GM12878 (cell line): ENCODE measurements at regions not wholly inside any gene's neighbourhood (a gene's known extent, or its start where the extent isn't known, plus 50 kb on each side); places are given as distances from the start of the nearest gene placed in this dataset.

Experiments
- ATAC-seq: fragments of 200-7000 bp; cut with Tn5 transposase; 3 replicates; pipeline ENCODE4 v1.9.1; 2020; ENCODE audit warnings: mild to moderate bottlenecking, moderate library complexity
- BruUV-seq: library from RNA; stranded (reverse); fragments of 400-500 nt; replicated peaks from 2 replicates; lab custom pipeline; 2021; lab: Mats Ljungman, UMichigan
- CTCF ChIA-PET: fragments of 300-600 bp; sonication (Branson Sonifier 250); formaldehyde crosslinking; extraction: SDS; loops from one replicate; lab custom pipeline; 2021; ENCODE audit warnings: inconsistent platforms; lab: Yijun Ruan, JAX
- POLR2A ChIA-PET: fragments of 350-600 bp; formaldehyde crosslinking; extraction: SDS; loops from one replicate; lab custom pipeline; 2021; ENCODE audit warnings: inconsistent platforms; lab: Charles Lee
- RAD21 ChIA-PET: fragments of 300-600 bp; sonication (Branson Sonifier 250); formaldehyde crosslinking; loops from one replicate; lab custom pipeline; 2023; ENCODE audit warnings: antibody characterized with exemption; ENCODE audit not compliant: unreplicated experiment; lab: Charles Lee
- SMC1A ChIA-PET: fragments of 300-600 bp; sonication (Branson Sonifier 250); formaldehyde crosslinking; loops from one replicate; lab custom pipeline; 2023; ENCODE audit not compliant: unreplicated experiment, uncharacterized antibody; lab: Charles Lee
- DNase-seq: peaks from one replicate; pipeline ENCODE4 v3.0.0-alpha.2; 2011; ENCODE audit warnings: low read depth, low spot score
- FAIRE-seq: peaks from 3 replicates; lab custom pipeline; 2011; peaks lifted over from hg19 to GRCh38; lab: Jason Lieb, UNC
- H2AFZ ChIP-seq: 2 replicates; pipeline ENCODE4 v1.6.0; 2011; ENCODE audit warnings: low read depth, low read length, control low read depth; ENCODE audit not compliant: control insufficient read depth
- H3K27ac ChIP-seq: 2 replicates; pipeline ENCODE4 v1.5.1; 2011; ENCODE audit warnings: control low read depth; ENCODE audit not compliant: control insufficient read depth, insufficient read depth
- H3K27me3 ChIP-seq, 2 experiments: replicated peaks in 1 of 2; 2 replicates each; pipeline versions ENCODE4 v1.6.0 to v1.6.1; 2011; ENCODE audit warnings: low read length in 1 of 2; ENCODE audit not compliant: control insufficient read depth in 2 of 2, insufficient read depth in 2 of 2
- H3K36me3 ChIP-seq, 2 experiments: 2 replicates each; pipeline ENCODE4 v1.5.1; 2011; ENCODE audit warnings: low read length in 1 of 2; ENCODE audit not compliant: control insufficient read depth in 2 of 2, insufficient read depth in 2 of 2
- H3K4me1 ChIP-seq: 2 replicates; pipeline ENCODE4 v1.6.1; 2011; ENCODE audit warnings: mild to moderate bottlenecking, low read length, moderate library complexity, mixed read lengths; ENCODE audit not compliant: control insufficient read depth, insufficient read depth
- H3K4me2 ChIP-seq: 2 replicates; pipeline ENCODE4 v1.6.0; 2011; ENCODE audit warnings: control low read depth; ENCODE audit not compliant: control insufficient read depth, insufficient read depth
- H3K4me3 ChIP-seq: fragments of 200-600 bp; sonication (generic); 2 replicates; pipeline ENCODE4 v1.5.1; 2016
- H3K79me2 ChIP-seq: 2 replicates; pipeline ENCODE4 v1.6.0; 2011; ENCODE audit warnings: low read length; ENCODE audit not compliant: control insufficient read depth, insufficient read depth
- H3K9ac ChIP-seq: 2 replicates; pipeline ENCODE4 v1.8.0; 2011; ENCODE audit warnings: low read length, control low read depth, mixed read lengths; ENCODE audit not compliant: control insufficient read depth, insufficient read depth
- H3K9me3 ChIP-seq: replicated peaks from 3 replicates; pipeline ENCODE4 v1.5.1; 2011; ENCODE audit warnings: mild to moderate bottlenecking, low read length; ENCODE audit not compliant: control insufficient read depth, insufficient read depth
- H4K20me1 ChIP-seq: 2 replicates; pipeline ENCODE4 v1.6.0; 2011; ENCODE audit not compliant: control insufficient read depth, insufficient read depth
- EGR1 ChIP-seq, 2 experiments: IDR thresholded peaks; 1 replicate in 1 of 2; 2 replicates in 1 of 2; pipeline ENCODE4 v1.6.1; 2011 to 2012; ENCODE audit warnings: low read depth in 2 of 2, low read length in 2 of 2, borderline replicate concordance in 1 of 2, mild to moderate bottlenecking in 1 of 2, moderate library complexity in 1 of 2
- LARP7 ChIP-seq: fragments of 450-650 bp; IDR thresholded peaks from 2 replicates; pipeline ENCODE4 v1.6.1; 2017; ENCODE audit warnings: mild to moderate bottlenecking
- MYC ChIP-seq: IDR thresholded peaks from 2 replicates; pipeline ENCODE4 v1.6.1; 2011; ENCODE audit warnings: mild to moderate bottlenecking, low read length, moderate library complexity, inconsistent platforms; ENCODE audit not compliant: insufficient read depth, insufficient replicate concordance, insufficient read length, severe bottlenecking
- NBN ChIP-seq: fragments of 450-650 bp; IDR thresholded peaks from 2 replicates; pipeline ENCODE4 v1.6.1; 2016
- NFYB ChIP-seq: IDR thresholded peaks from 2 replicates; pipeline ENCODE4 v1.6.1; 2011; ENCODE audit warnings: low read depth, mild to moderate bottlenecking, low read length, improper control_type of control experiment, moderate library complexity; ENCODE audit not compliant: insufficient read depth
- POU2F2 ChIP-seq: IDR thresholded peaks from 3 replicates; pipeline ENCODE4 v1.6.1; 2011; ENCODE audit warnings: low read depth, mild to moderate bottlenecking, low read length, borderline replicate concordance
- WRNIP1 ChIP-seq: IDR thresholded peaks from 2 replicates; pipeline ENCODE4 v1.6.1; 2011; ENCODE audit warnings: low read depth, low read length, improper control_type of control experiment, borderline replicate concordance
- ZBED1 ChIP-seq: IDR thresholded peaks from 2 replicates; pipeline ENCODE4 v1.6.1; 2016; ENCODE audit warnings: borderline replicate concordance
- ZNF207 ChIP-seq: fragments of 450-650 bp; IDR thresholded peaks from 2 replicates; pipeline ENCODE4 v1.6.1; 2014; ENCODE audit warnings: antibody characterized with exemption, mild to moderate bottlenecking, borderline replicate concordance
- WGBS: methylation state at CpG from one replicate; pipeline ENCODE4 v1.1.6; 2016; ENCODE audit warnings: low lambda C conversion rate; ENCODE audit not compliant: insufficient replicate concordance, insufficient coverage; ENCODE audit errors: missing lambda C conversion rate; 5-methylcytosine and 5-hydroxymethylcytosine counted together
- in situ Hi-C: fragments of 300-500 bp; cut with MboI; formaldehyde crosslinking; loops from 9 replicates; pipeline ENCODE4 v1.14.3; 2018; ENCODE audit warnings: mixed read lengths
- intact Hi-C: fragments of 100-400 bp; cut with micrococcal nuclease; formaldehyde crosslinking; loops from one replicate; pipeline ENCODE4 v1.14.2; 2022; ENCODE audit not compliant: unreplicated experiment
- TF ChIP-seq, protein P1 (sequence below): IDR thresholded peaks from 2 replicates; pipeline ENCODE4 v1.6.1; 2011; ENCODE audit warnings: borderline replicate concordance, low read depth, mild to moderate bottlenecking, moderate library complexity, low read length; ENCODE audit not compliant: insufficient read depth, poor library complexity, severe bottlenecking
- TF ChIP-seq, protein P2 (sequence below): fragments of 450-650 bp; IDR thresholded peaks from 2 replicates; pipeline ENCODE4 v1.6.1; 2016; ENCODE audit warnings: mild to moderate bottlenecking, moderate library complexity, borderline replicate concordance
- TF ChIP-seq, protein P3 (sequence below): IDR thresholded peaks from 2 replicates; pipeline ENCODE4 v1.6.1; 2011; ENCODE audit warnings: low read depth, mild to moderate bottlenecking, low read length, moderate library complexity, borderline replicate concordance; ENCODE audit errors: extremely low read depth
- TF ChIP-seq, protein P4 (sequence below): fragments of 450-650 bp; IDR thresholded peaks from 2 replicates; pipeline ENCODE4 v1.6.1; 2018; ENCODE audit warnings: mild to moderate bottlenecking, low read depth, moderate library complexity; ENCODE audit not compliant: partially characterized antibody

DNA sequence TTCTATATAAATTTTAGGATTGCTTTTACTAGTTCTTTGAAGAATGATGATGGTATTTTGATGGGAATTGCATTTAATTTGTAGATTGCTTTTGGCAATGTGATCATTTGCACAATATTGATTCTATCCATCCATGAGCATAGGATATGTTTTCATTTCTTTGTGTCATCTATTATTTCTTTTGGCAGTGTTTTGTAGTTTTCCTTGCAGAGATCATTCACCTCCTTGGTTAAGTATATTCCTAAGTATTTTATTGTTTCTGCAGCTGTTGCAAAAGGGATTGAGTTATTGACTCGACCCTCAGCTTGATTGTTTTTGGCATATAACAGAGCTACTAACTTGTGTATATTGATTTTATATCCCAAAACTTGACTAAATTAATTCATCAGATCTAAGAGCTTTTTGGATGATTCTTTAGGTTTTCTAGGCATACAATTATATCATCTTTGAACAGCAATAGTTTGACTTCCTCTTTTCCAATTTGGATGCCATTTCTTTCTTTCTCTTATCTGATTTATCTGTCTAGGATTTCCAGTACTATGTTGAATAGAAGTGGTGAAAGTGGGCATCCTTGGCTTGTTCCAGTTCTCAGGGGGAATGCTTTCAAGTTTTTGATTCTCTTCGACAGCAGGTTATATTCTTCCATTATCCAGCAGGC, 668.1 kb downstream of the SLC16A7 start:
- no peak overlapping the region for H3K9ac ChIP-seq
- H3K9me3 ChIP-seq: no peaks in the 10 kb centered on the region
- intact Hi-C loops (no loop called here), in situ Hi-C loops (no loop called here)
- 0% methylated on average over 2 of the region's 2 CpGs for WGBS
- no peaks in the 10 kb centered on the region for H3K4me1 ChIP-seq
- DNase-seq (no peak), FAIRE-seq (no peak), ATAC-seq (no peak)
- no peak overlapping the region for H3K27ac ChIP-seq
- no peaks in the 10 kb centered on the region for H4K20me1 ChIP-seq
- H3K4me2 ChIP-seq: no peak overlapping the region
- ChIA-PET CTCF (interaction anchor here (0.6 kb wide), 1 partner anchor 9 kb away, joined by 3 read pairs; no protein-coding TSS in a partner anchor), SMC1A (interaction anchor here (0.6 to 0.9 kb wide), 2 partner anchors 146 to 164 kb away, joined by 3 to 4 read pairs; no protein-coding TSS in a partner anchor), RAD21 (no interaction called here), POLR2A (no interaction called here)
- no peaks in the 10 kb centered on the region for H3K27me3 ChIP-seq
- no peak overlapping the region for H3K4me3 ChIP-seq
- no TSS peak for BruUV-seq
- H3K36me3 ChIP-seq: no peaks in the 10 kb centered on the region
- no peaks in the 10 kb centered on the region for H3K79me2 ChIP-seq
- H2AFZ ChIP-seq: no peak overlapping the region
- no peak for TF ChIP-seq NBN
- TF ChIP-seq MYC: no peak
- TF ChIP-seq NFYB: no peak
- no peak for TF ChIP-seq POU2F2
- TF ChIP-seq, protein P1, sequence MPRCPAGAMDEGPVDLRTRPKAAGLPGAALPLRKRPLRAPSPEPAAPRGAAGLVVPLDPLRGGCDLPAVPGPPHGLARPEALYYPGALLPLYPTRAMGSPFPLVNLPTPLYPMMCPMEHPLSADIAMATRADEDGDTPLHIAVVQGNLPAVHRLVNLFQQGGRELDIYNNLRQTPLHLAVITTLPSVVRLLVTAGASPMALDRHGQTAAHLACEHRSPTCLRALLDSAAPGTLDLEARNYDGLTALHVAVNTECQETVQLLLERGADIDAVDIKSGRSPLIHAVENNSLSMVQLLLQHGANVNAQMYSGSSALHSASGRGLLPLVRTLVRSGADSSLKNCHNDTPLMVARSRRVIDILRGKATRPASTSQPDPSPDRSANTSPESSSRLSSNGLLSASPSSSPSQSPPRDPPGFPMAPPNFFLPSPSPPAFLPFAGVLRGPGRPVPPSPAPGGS: no peak
- TF ChIP-seq WRNIP1: no peak
- TF ChIP-seq ZBED1: no peak
- no peak for TF ChIP-seq EGR1 (IDR thresholded peaks at IDR 0.05; ENCODE audit: borderline replicate concordance in 1 of 2, low read depth in 2 of 2, low read length in 2 of 2)
- TF ChIP-seq ZNF207: no peak
- TF ChIP-seq, protein P2, sequence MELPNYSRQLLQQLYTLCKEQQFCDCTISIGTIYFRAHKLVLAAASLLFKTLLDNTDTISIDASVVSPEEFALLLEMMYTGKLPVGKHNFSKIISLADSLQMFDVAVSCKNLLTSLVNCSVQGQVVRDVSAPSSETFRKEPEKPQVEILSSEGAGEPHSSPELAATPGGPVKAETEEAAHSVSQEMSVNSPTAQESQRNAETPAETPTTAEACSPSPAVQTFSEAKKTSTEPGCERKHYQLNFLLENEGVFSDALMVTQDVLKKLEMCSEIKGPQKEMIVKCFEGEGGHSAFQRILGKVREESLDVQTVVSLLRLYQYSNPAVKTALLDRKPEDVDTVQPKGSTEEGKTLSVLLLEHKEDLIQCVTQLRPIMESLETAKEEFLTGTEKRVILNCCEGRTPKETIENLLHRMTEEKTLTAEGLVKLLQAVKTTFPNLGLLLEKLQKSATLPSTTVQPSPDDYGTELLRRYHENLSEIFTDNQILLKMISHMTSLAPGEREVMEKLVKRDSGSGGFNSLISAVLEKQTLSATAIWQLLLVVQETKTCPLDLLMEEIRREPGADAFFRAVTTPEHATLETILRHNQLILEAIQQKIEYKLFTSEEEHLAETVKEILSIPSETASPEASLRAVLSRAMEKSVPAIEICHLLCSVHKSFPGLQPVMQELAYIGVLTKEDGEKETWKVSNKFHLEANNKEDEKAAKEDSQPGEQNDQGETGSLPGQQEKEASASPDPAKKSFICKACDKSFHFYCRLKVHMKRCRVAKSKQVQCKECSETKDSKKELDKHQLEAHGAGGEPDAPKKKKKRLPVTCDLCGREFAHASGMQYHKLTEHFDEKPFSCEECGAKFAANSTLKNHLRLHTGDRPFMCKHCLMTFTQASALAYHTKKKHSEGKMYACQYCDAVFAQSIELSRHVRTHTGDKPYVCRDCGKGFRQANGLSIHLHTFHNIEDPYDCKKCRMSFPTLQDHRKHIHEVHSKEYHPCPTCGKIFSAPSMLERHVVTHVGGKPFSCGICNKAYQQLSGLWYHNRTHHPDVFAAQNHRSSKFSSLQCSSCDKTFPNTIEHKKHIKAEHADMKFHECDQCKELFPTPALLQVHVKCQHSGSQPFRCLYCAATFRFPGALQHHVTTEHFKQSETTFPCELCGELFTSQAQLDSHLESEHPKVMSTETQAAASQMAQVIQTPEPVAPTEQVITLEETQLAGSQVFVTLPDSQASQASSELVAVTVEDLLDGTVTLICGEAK: no peak
- TF ChIP-seq, protein P3, sequence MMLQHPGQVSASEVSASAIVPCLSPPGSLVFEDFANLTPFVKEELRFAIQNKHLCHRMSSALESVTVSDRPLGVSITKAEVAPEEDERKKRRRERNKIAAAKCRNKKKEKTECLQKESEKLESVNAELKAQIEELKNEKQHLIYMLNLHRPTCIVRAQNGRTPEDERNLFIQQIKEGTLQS: no peak
- TF ChIP-seq, protein P4, sequence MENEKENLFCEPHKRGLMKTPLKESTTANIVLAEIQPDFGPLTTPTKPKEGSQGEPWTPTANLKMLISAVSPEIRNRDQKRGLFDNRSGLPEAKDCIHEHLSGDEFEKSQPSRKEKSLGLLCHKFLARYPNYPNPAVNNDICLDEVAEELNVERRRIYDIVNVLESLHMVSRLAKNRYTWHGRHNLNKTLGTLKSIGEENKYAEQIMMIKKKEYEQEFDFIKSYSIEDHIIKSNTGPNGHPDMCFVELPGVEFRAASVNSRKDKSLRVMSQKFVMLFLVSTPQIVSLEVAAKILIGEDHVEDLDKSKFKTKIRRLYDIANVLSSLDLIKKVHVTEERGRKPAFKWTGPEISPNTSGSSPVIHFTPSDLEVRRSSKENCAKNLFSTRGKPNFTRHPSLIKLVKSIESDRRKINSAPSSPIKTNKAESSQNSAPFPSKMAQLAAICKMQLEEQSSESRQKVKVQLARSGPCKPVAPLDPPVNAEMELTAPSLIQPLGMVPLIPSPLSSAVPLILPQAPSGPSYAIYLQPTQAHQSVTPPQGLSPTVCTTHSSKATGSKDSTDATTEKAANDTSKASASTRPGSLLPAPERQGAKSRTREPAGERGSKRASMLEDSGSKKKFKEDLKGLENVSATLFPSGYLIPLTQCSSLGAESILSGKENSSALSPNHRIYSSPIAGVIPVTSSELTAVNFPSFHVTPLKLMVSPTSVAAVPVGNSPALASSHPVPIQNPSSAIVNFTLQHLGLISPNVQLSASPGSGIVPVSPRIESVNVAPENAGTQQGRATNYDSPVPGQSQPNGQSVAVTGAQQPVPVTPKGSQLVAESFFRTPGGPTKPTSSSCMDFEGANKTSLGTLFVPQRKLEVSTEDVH: no peak
- no peak for TF ChIP-seq LARP7
